ENCODE measurements at regions not wholly inside any gene's neighbourhood (a gene's known extent, or its start where the extent isn't known, plus 50 kb on each side); places are given as distances from the start of the nearest gene placed in this dataset.
"Not testable (repeated sequence)": the region's sequence is repeated elsewhere in the genome, so short reads cannot be mapped to it uniquely, and the experiment has no call there.

DNA sequence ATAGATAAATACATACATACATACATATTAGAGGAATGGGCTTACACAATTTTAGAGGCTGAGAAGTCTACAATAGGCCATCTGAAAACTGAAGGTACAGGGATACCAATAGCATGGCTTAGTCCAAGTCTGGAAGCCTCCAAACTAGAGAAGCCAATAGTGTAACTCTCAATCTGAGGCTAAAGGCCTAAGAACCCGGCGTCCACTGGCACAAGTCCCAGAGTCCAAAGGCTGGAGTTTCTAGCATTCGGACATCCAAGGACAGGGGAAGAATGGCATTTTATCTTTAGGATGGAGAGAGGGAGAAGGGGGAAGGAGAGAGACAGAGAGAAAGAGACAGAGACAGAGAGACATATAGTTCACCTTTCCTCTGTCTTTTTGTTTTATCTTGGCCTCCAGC is 63.7 kb upstream of the SYT4 start:
- DNase-seq: no peak

DNA sequence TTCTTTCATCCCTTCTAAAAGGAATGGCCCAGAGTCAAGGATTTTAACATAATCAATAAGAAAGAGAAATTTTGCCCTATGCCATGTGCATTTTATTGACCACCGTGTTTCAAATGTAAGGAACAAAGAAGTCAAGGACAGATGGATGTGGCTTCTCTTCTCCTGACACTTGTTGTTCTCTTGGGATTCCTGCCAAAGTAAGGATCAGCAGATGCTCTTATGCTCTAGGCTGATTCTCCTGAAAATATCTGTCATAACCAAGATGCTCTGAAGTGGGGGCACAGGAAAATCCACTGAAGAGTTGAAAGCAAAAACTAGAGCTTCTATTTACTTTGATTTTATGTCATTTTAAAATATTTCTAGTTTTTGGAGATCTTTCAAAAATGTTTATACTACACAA is 72.9 kb upstream of the SYT4 start:
- DNase-seq: no peak

DNA sequence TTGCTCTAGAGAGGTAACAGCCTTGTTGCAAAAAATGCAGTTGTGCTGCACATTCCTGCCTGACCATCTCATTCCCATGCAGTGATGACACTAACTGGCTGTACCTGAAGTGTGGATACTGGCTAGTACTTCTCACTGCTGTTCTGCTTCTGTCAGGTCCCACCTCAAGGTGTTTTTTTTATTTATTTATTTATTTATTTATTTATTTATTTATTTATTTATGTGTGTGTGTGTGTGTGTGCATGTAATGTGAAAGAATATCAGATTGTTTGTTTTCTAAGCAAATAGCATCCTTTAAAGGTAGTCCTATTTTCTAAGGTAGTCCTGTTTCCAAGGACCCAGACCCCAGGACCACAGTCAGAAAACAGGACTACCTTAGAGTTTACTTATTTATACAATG is 87.2 kb upstream of the SYT4 start:
- no peak for DNase-seq

DNA sequence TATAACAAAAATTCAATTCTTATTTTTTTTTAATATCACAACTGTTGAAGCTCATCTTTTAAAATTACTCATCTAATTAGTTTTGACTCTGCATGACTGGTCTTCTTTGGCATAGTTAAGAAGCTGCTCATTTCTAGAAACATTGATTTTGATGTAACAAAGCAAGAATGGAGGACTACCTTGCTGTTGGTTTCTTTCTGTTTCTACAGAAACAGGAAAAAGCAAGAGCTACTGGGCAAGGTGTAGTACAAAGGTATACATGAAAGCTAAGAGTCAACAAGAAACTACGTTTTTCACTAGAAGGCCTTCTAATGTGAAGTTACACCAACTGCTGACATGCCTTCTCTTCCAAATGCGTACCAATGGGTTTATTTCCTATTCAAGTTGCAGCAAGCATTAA is 90.6 kb upstream of the SYT4 start:
- no peak for DNase-seq

DNA sequence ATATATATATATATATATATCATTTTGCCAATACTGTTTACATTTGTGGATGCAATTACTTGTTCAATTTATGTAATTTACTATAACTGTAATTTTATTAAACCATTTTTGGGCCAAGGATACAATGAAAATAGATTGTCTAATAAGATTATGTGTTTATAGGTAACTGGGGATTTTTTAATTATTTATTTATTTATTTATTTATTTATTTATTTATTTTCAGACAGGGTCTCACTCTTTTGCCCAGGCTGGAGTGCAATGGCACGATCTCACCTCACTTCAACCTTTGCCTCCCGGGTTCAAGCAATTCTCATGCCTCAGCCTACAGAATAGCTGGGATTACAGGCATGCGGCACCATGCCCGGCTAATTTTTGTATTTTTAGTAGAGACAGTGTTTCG is 92.0 kb upstream of the SYT4 start:
- not testable (repeated sequence) for DNase-seq

DNA sequence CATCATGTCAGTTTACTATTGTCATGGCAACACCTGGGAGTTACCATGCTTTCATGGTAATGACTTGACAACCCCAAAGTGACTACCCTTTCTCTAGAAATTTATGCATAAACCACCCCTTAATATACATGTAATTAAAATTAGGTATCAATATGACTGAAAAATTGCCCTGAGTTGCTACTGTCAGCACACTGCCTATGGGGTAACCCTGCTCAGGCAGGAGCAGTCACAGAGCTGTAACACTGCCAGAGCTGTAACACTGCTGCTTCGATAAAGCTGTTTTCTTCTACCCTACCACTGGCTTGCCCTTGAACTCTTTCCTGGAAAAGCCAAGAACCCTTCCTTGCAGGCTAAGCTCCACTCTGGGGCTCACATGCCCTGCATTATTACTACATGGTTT is 95.5 kb upstream of the SYT4 start:
- DNase-seq: no peak

DNA sequence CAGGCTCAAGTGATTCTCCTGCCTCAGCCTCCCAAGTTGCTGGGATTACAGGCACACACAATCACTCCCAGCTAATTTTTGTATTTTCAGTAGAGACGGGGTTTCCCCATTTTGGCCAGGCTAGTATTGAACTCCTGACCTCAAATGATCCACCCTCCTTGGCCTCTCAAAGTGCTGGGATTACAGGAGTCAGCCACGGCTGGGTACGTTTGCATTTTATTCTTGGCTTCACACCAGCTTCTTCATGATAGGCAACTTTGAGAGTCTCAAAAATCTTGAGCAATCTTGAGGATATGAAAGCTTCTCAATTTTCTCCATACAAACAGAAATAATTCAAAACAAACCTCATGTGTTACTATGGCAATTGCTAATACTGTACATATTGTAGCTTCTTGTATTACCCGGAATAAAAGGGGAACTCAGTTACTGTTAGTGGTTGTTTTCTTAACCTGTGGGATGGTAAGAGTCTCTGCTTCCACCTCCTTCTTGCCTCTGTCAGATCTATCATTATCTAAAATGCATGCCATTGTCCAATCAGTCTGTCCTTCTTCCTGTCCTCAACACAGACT is 102.9 kb upstream of the SYT4 start:
- no peak for DNase-seq

DNA sequence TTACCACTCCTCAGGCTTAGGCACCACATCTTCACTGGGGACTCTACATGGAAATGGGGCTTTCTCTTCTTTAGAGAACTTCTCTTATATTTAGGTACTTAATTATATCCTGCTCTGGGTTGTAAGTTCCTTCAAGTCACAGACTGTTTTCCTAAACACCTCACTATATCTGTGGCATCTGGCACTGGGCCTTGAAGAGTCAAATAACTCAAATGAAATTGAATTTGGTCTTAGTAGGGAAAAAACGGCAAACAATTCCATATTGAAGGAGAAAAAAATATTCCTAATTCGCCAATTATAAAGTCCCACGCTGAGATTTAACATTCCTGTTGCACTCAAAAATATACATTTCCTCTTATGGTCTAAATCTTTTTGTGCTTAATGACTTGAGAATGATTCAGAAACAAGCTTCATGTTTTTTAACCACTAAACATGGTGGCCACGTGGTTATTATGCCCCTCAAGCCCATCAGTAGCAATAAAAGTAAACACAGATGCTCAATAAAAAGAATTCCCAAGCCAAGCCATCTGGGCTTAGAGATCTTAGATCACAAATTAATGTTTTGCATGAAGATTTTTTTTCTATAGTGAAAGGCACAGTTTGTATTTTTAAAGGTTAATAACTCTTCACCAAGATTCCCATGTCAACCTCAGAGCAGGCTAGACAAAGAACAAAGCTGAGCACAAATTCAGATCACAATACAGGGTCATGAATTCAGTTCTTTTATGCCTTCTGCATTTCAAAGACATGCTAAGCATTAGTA is 105.5 kb upstream of the SYT4 start:
- DNase-seq: no peak

DNA sequence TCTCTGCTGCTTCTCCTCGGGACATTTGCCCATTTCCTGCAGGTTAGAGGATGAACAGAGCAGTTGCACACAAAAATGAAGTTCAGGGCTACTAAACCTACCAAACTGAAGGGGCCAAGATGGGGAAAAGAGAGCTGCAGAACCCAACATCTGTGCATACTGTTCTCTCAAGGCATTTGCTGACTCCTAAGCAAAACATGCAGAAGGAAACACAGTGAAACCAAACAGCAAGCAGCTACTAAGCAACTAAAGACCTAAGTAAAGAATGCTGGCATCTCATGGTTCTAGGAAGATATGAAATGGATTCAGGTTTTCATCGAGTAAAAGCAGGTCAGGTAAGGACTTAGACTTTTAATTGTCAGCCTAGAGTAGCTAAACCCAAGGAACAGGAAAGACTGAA is 111.9 kb upstream of the SYT4 start:
- no peak for DNase-seq

DNA sequence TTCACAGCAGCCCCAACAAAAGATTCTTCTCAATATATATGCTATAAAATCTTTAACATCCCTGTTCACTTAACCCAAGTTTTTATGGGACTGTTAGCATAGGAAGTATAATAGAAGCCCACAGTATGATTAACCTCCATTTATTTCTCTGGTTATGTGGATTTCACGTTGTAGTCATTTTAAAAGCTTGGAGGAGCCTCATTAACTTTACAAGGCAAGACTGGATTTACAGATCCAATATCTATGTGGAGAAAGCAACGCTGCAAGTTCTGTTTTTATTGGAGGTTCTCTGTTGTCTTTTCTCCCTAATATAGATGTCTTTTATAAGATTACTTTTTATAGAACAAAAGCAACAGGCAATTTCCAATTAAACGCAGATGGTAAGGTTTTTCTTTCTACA is 114.9 kb upstream of the SYT4 start:
- no peak for DNase-seq

DNA sequence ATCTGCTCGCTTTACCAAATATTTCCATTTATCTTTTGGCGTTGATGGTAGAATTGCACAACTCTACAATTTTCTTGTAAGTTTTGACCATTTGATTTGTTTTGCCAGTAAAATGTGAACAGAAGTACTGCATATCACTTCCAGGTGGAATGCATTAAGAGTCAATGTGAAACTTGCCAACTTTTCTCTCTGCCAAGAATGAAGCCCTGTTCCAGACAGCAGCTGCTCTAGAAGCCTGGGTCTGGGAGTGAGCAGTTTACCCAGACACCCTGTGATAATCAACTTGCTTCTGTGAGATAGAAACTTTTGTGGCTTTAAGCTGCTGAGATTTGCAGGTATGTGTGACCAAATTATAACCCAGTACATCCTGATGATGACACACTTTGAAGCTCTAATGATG is 115.9 kb upstream of the SYT4 start:
- DNase-seq: no peak

DNA sequence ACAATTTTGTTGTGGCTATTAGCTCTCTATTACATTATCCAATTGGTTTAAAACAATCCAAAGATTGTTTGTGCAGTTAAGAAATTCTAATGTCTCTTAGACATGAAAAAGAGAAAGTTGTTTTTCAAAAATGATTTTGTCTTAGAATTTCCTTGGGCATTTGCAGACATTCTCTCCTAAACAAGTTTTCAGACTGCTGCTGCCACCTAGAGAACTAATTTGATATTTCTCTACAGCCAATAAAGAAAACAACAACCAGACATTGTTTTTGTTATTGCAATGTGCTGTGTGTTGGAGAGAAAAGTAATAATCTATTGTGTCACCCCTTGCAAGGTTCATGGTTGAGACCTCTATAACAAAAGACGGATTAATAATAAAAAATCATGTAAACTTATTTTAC is 119.0 kb upstream of the SYT4 start:
- no peak for DNase-seq

DNA sequence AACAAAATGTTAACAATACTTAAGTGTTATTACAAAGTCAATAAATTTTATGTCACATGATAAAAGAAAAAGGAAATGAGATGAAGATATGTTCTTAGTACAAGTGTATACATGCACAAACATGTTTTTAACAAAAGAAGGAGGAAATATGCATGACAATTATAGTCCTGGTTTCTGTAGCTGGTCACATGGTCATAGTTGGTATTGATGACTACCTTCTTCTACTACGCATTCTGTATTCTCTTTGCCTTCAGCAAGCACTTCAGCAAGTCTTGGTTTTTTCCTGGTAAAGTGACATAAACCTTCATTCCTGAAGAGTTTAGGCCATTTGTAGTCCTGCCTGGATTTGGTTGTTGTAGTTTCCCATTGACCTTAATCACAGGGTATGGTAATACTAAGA is 121.3 kb upstream of the SYT4 start:
- no peak for DNase-seq

DNA sequence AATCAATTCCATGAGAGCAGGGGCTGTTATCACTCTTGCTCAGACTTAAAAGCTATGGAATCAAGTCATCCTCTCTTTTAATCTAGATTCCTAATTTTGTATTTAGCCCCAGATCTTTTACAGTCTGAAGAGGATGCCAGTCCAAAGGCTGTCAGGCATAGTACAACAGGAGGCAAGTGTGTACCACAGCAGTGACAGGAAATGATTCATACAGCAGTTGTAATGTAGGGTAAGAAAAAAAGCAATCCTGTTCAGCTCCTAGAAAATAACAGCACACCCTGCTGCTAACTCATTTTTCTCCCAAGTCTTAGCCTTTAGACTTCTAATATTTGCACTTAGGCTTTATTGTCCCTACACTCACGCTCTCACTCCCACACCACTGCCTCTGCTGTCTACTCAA is 127.8 kb upstream of the SYT4 start:
- no peak for DNase-seq

DNA sequence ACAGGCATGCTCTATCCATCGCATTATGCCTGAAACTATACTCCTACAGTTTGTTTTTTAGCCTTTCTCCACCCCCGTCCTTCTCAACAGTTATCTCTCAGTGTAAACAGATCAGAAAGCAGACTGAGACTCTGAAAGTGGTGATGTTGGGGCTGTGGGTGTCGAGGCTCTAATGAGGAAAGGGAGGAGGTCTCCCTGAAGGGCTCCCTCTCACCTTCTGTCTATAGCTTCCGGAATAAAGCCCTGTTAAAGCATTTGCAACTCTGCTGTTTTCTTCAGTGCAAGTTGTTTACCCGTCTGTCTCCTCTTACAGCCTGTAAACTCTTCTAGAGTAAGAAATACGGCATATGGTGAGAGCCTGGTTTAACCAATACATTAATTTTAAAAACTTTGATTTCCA is 136.7 kb upstream of the SYT4 start:
- DNase-seq: no peak

DNA sequence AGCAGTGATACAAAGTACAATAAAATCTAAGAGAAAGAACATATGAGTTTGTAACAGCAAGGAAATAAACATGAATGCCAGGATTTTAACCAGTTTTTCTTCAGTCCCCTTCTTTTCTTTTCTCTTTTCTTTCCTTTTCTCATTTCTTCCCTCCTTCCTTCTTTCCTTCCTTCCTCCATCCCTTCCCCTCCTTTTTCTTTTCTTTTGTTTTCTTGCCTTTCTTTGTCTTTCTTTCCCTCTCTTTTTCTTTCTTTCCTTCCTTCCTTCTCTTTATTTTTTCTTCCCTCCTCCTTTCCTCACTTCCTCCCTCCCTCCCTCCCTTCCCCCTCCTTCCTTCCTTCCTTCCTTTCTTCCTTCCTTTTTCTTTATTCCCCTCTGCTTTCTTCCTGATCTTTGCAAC is 142.8 kb upstream of the SYT4 start:
- DNase-seq: no peak

DNA sequence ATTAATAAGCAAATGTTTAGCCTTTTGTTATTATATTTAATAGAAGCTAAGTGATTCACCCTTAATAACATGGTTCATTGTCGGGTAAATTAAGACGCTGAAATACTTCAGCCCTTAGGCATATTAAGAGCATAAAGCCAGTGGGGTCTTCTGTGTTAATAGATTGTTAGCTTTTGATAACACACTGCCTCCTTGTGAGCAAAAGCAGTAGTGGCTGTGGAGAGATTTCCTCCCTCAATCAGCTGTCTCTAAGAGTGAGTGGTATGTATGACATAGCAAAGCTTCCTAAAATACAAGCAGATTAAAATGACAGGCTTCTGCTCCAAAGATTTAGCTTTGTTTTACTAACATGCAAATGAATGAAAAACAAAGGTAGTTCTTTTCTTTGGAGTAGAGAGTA is 143.7 kb upstream of the SYT4 start:
- no peak for DNase-seq

DNA sequence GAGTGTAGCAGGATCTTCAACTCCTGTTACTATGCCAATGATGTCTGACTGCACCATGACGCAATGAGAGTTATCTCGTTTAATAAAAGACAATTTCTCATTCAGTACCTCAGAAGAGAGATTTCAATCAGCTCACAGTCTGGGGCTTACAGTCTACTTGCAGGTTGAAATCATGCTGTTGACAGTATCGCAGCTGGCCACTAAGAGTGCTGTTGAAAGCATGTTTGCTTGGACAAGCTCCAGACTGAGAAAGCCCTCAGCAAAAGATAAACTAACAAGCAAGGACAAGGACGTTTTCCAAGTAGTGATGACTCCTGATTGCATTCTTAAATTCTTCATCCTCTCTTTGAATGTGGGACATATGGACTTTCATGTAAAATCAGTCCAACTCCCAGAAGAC is 145.2 kb upstream of the SYT4 start:
- DNase-seq: no peak

DNA sequence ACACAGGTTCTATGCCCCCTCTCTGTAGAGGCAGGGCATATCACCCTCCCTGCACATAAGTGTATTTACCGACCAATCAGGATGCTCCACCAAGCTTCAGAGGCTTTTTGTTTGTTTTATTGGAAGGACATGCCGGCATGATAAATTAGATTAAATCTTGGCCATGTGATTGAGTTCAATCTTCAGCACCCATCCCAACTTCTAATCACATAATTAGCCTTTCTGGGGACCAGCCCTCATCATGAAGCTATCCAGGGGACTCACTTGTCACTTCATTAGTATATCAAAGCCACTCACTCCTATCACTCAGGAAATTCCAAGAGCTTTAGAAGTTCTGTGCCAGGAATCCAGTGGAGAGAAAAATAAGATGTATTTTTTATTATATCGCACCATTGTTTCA is 158.6 kb upstream of the SYT4 start:
- no peak for DNase-seq

DNA sequence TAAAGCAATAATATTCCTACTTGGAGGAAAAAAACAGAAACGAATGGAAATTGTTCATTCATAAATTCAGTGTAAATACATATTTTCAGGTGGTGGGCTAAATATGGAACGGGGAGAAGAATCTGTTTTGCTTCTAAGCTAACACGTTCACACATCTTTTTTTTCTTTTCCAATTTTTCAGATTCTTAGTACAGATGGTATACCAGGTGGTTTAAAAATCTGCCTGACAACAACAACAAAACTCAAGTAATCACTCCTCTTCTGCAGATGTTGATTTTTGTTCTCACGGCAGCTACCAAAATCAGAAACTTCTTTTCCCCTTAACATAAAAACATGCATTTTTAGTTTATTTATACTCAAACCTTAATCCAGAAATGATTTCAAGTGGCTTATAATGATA is 164.8 kb upstream of the SYT4 start:
- DNase-seq: no peak

DNA sequence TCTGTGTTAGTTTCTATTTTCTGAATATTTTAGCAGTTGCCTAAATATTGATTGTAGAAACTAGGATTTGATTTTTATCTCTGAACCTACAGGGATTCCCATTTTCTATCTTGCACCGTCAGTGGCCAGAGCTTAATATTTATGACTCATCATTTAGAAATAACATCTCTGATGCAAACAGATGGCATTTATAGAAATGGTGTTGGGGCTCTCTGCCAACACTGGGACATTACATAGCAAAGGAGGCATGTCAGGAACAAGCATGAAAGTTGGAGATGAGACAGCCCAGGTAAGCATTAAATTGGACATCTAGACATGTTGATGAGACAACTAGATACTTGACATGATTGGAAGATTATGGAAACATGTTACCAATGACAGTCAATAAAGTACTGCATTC is 165.3 kb upstream of the SYT4 start:
- DNase-seq: no peak

DNA sequence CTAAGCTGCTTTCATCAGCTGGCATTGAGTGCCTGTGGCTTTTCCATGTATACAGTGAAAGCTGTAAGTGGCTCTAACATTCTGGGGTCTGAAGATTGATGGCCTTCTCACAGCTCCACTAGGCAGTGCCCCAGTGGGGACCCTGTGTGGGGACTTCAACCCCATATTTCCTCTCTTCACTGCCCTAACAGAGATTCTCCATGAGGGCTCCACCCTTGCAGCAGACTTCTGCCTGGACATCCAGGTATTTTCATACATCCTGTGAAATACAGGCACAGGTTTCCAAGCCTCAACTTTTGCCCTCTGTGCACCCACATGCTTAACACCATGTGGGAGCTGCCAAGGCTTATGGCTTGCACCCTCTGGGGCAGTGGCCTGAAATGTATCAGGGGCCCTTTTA is 188.2 kb upstream of the SYT4 start:
- no peak for DNase-seq

DNA sequence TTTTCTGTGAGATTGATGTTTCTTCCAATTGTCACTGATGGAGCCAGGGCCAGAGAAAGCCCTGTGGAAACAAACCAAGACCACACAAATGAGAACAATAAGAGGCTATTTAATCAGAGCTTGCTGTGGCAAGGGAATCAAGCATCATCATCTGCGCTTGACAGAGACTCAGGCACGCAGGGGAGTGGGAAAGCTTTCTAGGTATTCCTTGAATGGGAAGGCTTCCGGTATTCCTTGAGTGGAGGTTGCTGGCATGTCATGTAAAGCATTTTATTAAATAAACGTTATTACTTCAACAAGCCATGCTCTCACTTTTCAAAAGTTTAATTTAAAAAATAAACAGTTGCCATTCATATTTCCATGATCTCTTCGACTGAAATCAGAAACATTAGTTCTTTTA is 194.6 kb upstream of the SYT4 start:
- no peak for DNase-seq

DNA sequence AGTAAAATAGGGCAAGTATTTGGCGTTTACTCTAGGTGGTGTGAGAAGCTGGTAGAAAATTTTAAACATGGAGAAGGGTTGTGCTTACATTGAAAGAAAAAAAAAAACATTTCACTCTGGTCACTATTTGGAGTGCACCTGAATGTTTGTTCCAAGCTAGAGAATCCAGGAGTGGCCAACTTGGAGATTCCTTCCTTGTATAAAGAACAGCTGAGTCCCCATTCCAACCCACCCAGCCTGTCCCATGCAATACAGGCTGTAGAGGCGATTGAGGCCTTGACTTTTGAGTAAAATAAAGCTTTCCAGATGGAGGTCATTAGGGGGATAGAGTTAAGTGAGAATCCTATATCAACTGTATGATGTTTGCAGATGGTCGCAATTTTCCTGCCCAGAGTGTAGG is 203.8 kb upstream of the SYT4 start:
- DNase-seq: no peak

DNA sequence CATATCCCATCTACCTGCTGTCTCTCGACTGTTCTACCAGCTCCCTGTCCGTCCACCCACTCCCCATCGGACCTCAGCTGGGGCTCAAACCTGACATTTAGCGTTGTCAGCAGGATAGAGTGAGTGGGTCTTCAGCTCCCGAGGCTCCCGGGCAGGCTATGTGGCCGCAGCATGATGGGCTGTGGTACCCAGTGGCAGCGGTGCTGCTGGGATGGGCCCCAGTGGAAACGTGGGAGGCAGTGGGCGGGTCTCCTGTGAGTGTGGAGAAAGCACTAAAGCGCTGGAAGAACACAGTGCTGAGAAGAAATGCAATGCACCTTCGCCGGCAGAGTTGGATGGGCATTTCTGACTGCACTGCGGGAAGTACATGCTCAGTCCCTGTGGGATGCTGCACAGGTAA is 204.8 kb upstream of the SYT4 start:
- DNase-seq: no peak

All from suppressor macrophage treated with lipopolysaccharide for 1 hour (primary cell).